Prostate gland (tissue), 2 donors: ENCODE measurements at regions not wholly inside any gene's neighbourhood (a gene's known extent, or its start where the extent isn't known, plus 50 kb on each side); places are given as distances from the start of the nearest gene placed in this dataset.

ENCODE experiments used
- DNase-seq: peaks from one replicate; pipeline ENCODE4 v3.0.0-alpha.2; 2019; ENCODE audit warnings: low spot score
- H3K27ac ChIP-seq, 2 donors: fragments of 200-600 bp; sonication (generic); 2 replicates each; pipeline ENCODE4 v1.5.1; 2017 to 2019
- H3K27me3 ChIP-seq: fragments of 200-600 bp; sonication (generic); replicated peaks from 2 replicates; pipeline ENCODE4 v1.5.1; 2019; ENCODE audit not compliant: insufficient read depth
- H3K36me3 ChIP-seq, 2 donors: fragments of 200-600 bp; sonication (generic); 1 replicate in 1 of 2; 2 replicates in 1 of 2; pipeline versions ENCODE4 v1.5.1 to v1.8.1; 2017 to 2019
- H3K4me1 ChIP-seq: fragments of 200-600 bp; sonication (generic); replicated peaks from 2 replicates; pipeline ENCODE4 v1.5.1; 2019
- H3K4me3 ChIP-seq, 2 donors: fragments of 200-600 bp; sonication (generic); 2 replicates each; pipeline ENCODE4 v1.5.1; 2017 to 2019
- H3K9me3 ChIP-seq: fragments of 200-600 bp; sonication (generic); 2 replicates; pipeline ENCODE4 v1.5.1; 2017
- POLR2A ChIP-seq: fragments of 450-650 bp; IDR thresholded peaks from one replicate; pipeline ENCODE4 v1.6.1; 2016; ENCODE audit warnings: antibody characterized with exemption, mild to moderate bottlenecking
- POLR2AphosphoS5 ChIP-seq: sonication (generic); formaldehyde crosslinking; IDR thresholded peaks from one replicate; pipeline ENCODE4 v1.6.1; 2017; ENCODE audit warnings: antibody characterized with exemption
- WGBS: methylation state at CpG from one replicate; pipeline ENCODE4 v1.1.5; 2018; 5-methylcytosine and 5-hydroxymethylcytosine counted together
- intact Hi-C: fragments of 100-400 bp; cut with DNase I; formaldehyde crosslinking; loops from one replicate; pipeline ENCODE4 v1.14.2; 2022
- TF ChIP-seq, protein P1 (sequence below), 4 experiments: fragments of 200-600 bp in 2 of 4; fragments of 450-650 bp in 2 of 4; sonication (generic) in 2 of 4; IDR thresholded peaks; 1 replicate in 3 of 4; 2 replicates in 1 of 4; pipeline ENCODE4 v1.5.1; 2016 to 2019; ENCODE audit warnings: antibody characterized with exemption in 4 of 4, mild to moderate bottlenecking in 2 of 4, moderate library complexity in 2 of 4

DNA sequence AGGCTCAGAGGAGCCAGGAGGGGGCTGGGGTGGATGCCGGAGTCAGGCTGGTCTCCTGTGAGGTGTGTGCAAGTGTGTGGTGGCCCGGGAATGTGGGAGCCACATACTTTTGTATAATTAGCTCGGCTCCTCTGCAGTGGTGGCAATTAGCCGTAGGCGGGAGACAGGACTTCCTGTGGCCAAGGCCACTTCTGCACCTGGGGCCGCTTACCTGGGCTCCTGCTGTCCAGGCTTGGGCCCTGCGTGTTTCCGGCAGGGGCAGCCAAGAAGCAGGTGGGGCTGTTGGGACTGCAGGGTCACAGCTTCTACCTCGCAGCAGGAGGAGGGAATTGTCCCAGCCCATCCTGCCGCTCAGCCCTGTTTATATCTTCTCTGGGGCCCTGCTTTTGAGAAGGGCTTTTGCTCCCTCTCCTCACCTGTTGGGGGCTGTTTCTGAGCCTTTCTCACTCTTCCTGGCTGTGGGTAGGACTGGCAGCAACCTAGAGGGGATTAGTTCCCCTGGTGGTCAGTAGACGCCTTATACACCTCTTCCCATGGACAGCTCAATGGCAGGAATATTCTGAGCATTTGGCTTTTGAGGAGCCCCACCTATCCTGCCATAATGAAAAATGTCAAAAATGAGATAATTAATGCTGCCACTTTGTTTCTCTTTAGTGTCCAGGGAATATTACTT, 145.4 kb upstream of the PITX1 start:
- no peaks in the 10 kb centered on the region for H3K4me1 ChIP-seq
- DNase-seq: no peak
- no peaks in the 10 kb centered on the region for H3K36me3 ChIP-seq
- WGBS: 74% methylated on average over 11 of the region's 11 CpGs
- intact Hi-C loops: no loop called here
- no peak overlapping the region for H3K4me3 ChIP-seq
- no peak overlapping the region for H3K27ac ChIP-seq
- TF ChIP-seq POLR2A (no peak), POLR2AphosphoS5 (no peak)
- TF ChIP-seq, protein P1, sequence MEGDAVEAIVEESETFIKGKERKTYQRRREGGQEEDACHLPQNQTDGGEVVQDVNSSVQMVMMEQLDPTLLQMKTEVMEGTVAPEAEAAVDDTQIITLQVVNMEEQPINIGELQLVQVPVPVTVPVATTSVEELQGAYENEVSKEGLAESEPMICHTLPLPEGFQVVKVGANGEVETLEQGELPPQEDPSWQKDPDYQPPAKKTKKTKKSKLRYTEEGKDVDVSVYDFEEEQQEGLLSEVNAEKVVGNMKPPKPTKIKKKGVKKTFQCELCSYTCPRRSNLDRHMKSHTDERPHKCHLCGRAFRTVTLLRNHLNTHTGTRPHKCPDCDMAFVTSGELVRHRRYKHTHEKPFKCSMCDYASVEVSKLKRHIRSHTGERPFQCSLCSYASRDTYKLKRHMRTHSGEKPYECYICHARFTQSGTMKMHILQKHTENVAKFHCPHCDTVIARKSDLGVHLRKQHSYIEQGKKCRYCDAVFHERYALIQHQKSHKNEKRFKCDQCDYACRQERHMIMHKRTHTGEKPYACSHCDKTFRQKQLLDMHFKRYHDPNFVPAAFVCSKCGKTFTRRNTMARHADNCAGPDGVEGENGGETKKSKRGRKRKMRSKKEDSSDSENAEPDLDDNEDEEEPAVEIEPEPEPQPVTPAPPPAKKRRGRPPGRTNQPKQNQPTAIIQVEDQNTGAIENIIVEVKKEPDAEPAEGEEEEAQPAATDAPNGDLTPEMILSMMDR (IDR thresholded peaks at IDR 0.05): no peak
- no peaks in the 10 kb centered on the region for H3K27me3 ChIP-seq
- no peaks in the 10 kb centered on the region for H3K9me3 ChIP-seq

DNA sequence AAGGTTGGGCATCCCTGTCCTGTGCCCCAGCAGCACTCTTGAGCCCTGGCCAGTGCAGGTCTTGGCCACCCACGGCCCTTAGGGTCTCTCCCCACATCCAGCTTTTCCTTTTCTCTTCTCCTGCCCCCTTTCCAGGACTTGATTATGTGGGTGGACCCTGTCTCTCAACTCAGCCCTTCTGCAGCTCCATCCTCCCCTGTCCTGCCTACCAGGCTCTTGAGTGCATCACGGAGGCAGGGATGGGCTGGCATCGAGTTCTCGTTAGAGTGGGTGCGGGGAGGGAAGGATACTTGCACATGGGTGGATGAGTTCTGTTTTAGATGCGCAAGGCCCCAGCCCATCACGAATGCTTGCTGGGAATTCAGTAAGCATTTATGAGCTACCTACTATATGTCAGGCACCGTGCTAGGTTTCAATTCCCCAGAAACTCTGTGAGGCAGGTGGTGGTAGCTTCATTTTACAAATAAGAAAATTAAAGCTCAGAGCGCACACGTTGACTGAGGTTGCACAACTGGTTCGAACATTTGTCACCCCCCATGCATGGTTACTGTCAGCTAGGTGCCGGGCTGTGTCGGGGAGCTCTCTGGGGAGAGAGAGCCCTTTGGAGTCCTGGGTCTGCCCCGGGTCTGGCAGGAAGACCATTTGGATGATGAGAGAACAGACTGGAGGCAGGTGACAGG, 144.6 kb upstream of the PITX1 start:
- no peak for DNase-seq
- no peak overlapping the region for H3K27ac ChIP-seq
- WGBS: 82% methylated on average over 14 of the region's 14 CpGs
- H3K36me3 ChIP-seq: no peaks in the 10 kb centered on the region
- intact Hi-C loops: no loop called here
- H3K4me3 ChIP-seq: no peak overlapping the region
- TF ChIP-seq, protein P1 (IDR thresholded peaks at IDR 0.05): no peak
- TF ChIP-seq POLR2A (no peak), POLR2AphosphoS5 (no peak)
- no peaks in the 10 kb centered on the region for H3K27me3 ChIP-seq
- no peaks in the 10 kb centered on the region for H3K9me3 ChIP-seq
- no peaks in the 10 kb centered on the region for H3K4me1 ChIP-seq

DNA sequence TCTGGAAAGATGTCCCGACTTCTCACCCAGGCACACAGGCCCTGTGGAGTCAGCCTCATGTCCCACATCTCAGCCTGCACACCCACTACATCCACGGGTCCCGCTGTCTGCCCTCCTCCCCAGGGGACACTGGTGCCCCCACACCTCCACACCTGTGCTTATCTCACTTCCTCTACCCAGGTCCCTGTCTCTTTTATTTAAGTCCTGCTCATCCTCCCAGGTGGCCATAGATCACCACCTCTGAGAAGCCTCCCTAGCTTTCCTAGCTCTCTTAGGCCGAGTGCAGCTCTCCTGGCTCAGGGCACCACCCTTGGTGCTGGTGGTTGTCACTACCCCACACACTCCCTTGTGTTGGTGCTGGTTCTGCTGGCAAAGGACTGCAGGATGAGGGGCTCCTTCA, 143.6 kb upstream of the PITX1 start:
- H3K9me3 ChIP-seq: no peaks in the 10 kb centered on the region
- WGBS: 94% methylated on average over 4 of the region's 4 CpGs
- no peaks in the 10 kb centered on the region for H3K4me1 ChIP-seq
- intact Hi-C loops: no loop called here
- H3K27ac ChIP-seq: no peak overlapping the region
- H3K36me3 ChIP-seq: no peaks in the 10 kb centered on the region
- no peak for DNase-seq
- no peak overlapping the region for H3K4me3 ChIP-seq
- no peaks in the 10 kb centered on the region for H3K27me3 ChIP-seq
- TF ChIP-seq, protein P1 (IDR thresholded peaks at IDR 0.05): no peak
- TF ChIP-seq POLR2A: no peak
- no peak for TF ChIP-seq POLR2AphosphoS5

DNA sequence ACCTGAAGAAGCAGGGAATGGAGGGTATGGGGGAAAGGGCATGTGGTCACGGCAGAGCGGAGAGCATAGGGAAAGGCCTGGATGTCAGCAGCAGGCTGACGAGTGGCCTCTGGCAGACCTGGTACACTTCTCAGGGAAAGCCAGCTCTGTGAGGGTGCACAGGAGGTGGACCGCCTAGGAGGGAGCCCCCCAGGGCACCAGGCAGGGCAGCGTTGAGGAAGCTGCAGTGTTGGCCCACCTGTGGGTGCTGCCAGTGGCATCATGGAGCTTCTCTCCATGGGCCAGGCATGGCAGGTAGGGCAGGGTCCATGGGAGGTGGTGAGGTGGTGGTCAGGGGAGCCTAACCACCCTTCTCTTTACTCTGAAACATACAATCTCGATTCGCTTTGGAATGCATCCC, 143.0 kb upstream of the PITX1 start:
- H3K4me1 ChIP-seq: no peaks in the 10 kb centered on the region
- WGBS: 93% methylated on average over 7 of the region's 7 CpGs

More for the DNA sequence above, 143.0 kb upstream of the PITX1 start:
- H3K9me3 ChIP-seq: no peaks in the 10 kb centered on the region
- intact Hi-C loops: no loop called here
- TF ChIP-seq POLR2A (no peak), POLR2AphosphoS5 (no peak)
- TF ChIP-seq, protein P1 (IDR thresholded peaks at IDR 0.05): no peak
- no peak for DNase-seq
- no peak overlapping the region for H3K4me3 ChIP-seq
- no peaks in the 10 kb centered on the region for H3K36me3 ChIP-seq
- H3K27me3 ChIP-seq: no peaks in the 10 kb centered on the region
- no peak overlapping the region for H3K27ac ChIP-seq
